ENCODE measurements at regions not wholly inside any gene's neighbourhood (a gene's known extent, or its start where the extent isn't known, plus 50 kb on each side); places are given as distances from the start of the nearest gene placed in this dataset.
"Not testable (repeated sequence)": the region's sequence is repeated elsewhere in the genome, so short reads cannot be mapped to it uniquely, and the experiment has no call there.

DNA sequence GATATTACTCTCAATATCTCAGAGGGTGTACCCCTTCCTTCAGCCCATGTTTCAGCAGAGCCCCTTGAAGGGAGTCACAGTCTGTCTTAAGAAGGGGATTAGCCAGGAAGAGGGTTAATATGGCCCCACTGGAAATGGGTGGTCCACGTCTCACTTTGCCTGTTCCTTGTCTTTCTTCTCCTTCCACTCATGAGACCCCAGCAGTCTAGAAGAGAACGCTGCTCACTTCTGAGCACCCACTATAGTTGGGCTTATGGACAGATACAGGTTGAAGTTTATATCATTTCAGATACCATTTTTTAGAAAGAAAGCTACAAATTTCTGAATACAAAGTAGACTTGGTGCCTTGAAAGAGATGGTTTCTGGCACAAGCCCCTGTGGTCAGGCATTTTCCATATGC, 139.3 kb upstream of the API5 start:
- Histone ChIP-seq H3K36me3 (replicated peaks in 1 of 2; ENCODE audit: insufficient read depth in 1 of 2, low read depth in 2 of 2) (no peaks in the 10 kb centered on the region), H3K27me3 (no peaks in the 10 kb centered on the region), H3K4me3 (no peak overlapping the region), H3K27ac (no peak overlapping the region), H3K9me3 (peaks cover 0 to 2% (median 0%) of the 10 kb centered on the region in 3 donors), H3K4me1 (no peaks in the 10 kb centered on the region)
- DNase-seq = no peak
- ATAC-seq = no peak
- 47 to 55% methylated on average over 2 of the region's 2 CpGs for WGBS, 2 donors
- intact Hi-C loops (cut with DNase I) = no loop called here
- TF ChIP-seq, protein P1, sequence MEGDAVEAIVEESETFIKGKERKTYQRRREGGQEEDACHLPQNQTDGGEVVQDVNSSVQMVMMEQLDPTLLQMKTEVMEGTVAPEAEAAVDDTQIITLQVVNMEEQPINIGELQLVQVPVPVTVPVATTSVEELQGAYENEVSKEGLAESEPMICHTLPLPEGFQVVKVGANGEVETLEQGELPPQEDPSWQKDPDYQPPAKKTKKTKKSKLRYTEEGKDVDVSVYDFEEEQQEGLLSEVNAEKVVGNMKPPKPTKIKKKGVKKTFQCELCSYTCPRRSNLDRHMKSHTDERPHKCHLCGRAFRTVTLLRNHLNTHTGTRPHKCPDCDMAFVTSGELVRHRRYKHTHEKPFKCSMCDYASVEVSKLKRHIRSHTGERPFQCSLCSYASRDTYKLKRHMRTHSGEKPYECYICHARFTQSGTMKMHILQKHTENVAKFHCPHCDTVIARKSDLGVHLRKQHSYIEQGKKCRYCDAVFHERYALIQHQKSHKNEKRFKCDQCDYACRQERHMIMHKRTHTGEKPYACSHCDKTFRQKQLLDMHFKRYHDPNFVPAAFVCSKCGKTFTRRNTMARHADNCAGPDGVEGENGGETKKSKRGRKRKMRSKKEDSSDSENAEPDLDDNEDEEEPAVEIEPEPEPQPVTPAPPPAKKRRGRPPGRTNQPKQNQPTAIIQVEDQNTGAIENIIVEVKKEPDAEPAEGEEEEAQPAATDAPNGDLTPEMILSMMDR (IDR thresholded peaks at IDR 0.05) = no peak
- no peak for TF ChIP-seq POLR2A (IDR thresholded peaks at IDR 0.05)

DNA sequence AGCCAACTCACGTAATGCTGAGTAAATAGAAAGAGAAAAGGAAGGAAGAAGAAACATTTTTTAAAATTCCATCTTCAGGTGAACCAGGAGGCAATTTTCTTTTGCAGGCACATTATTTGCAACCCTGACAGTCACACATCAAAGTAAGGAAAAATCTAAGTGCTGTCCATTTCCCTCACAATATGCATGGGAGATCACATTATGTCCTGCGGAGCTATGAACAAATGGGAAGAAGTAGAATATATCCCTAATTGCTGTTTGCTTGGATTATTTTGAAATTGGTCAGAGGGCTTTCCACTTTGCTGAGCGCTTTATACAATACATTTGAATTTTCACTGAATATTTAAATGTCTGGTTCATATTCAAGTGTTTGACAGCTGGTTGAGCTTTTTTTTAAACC, 133.8 kb upstream of the API5 start:
- no peak overlapping the region for H3K27ac ChIP-seq
- no peaks in the 10 kb centered on the region for H3K4me1 ChIP-seq
- WGBS, 2 donors = 58 to 62% methylated on average over 3 of the region's 3 CpGs
- no peaks in the 10 kb centered on the region for H3K36me3 ChIP-seq (replicated peaks in 1 of 2; ENCODE audit: insufficient read depth in 1 of 2, low read depth in 2 of 2)
- DNase-seq (no peak), ATAC-seq (no peak)
- H3K9me3 ChIP-seq = no peaks in the 10 kb centered on the region
- intact Hi-C loops (cut with DNase I) = no loop called here
- no peak overlapping the region for H3K4me3 ChIP-seq
- TF ChIP-seq, protein P1 (IDR thresholded peaks at IDR 0.05) = no peak
- TF ChIP-seq POLR2A (IDR thresholded peaks at IDR 0.05) = no peak
- H3K27me3 ChIP-seq = no peaks in the 10 kb centered on the region

DNA sequence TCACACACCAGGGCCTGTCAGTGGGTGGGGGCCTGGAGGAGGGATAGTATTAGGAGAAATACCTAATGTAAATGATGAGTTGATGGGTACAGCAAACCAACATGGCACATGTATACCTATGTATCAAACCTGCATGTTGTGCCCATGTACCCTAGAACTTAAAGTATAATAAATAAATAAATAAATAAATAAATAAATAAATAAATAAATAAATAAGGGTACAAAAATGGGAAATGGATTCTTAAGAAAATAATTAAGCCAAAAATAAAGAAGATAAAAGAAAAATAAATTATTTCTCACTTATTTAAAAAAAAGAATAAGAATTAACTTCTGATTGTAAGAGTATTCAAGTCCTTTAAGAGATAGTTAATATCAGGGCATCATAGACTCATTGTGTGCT, 117.3 kb upstream of the API5 start:
- H3K9me3 ChIP-seq; intact Hi-C loops (cut with DNase I): not testable (repeated sequence)

DNA sequence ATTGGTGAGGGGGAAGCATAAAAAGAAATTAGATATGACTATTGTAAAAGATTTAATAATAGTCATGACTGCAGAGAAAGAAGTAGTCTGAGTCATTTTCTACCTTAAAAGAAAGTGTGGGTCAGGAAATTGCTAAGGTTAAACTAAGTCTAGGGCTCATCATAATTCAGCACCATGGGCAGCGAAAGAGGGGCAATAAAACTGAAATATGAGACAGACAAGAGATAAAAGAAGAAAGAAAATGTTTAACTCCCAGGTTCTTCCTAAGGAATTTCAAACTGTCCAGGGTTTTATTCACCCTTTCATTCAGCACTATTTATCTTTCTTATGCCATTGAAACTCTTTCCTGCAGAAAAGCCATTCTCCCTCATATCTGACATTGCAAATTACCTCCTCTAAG, 114.4 kb upstream of the API5 start:
- no peaks in the 10 kb centered on the region for H3K27me3 ChIP-seq
- WGBS, 2 donors = 34 to 39% methylated on average over 1 of the region's 1 CpG
- H3K4me1 ChIP-seq = no peaks in the 10 kb centered on the region
- no peaks in the 10 kb centered on the region for H3K9me3 ChIP-seq
- H3K27ac ChIP-seq = no peak overlapping the region
- intact Hi-C loops (cut with DNase I) = no loop called here
- H3K36me3 ChIP-seq (replicated peaks in 1 of 2; ENCODE audit: insufficient read depth in 1 of 2, low read depth in 2 of 2) = no peaks in the 10 kb centered on the region
- no peak overlapping the region for H3K4me3 ChIP-seq
- DNase-seq (no peak), ATAC-seq (no peak)
- TF ChIP-seq POLR2A (IDR thresholded peaks at IDR 0.05) = no peak
- TF ChIP-seq, protein P1 (IDR thresholded peaks at IDR 0.05) = no peak

More for the DNA sequence above, 117.3 kb upstream of the API5 start:
- not testable (repeated sequence) for H3K27ac ChIP-seq; H3K36me3 ChIP-seq (replicated peaks in 1 of 2; ENCODE audit: insufficient read depth in 1 of 2, low read depth in 2 of 2); H3K27me3 ChIP-seq; H3K4me1 ChIP-seq; DNase-seq; ATAC-seq; H3K4me3 ChIP-seq

DNA sequence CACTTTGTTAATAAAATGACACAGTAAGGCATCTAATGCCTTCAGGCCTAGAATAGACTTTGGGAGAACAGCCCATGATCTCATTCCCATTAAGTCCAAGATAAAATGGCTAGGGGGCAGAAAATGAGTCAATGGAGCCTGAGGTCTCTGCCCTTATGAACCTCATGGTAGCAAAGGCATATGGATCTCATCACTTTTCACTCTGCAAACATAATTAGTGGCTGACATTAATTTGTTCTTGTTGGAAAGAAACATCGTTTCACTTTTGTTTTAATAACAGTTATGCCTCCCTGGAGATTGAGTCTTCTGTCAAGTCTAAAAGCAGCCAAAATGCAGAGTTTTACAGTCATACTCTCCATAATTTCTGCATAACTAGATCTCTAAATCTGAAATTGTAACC, 111.8 kb upstream of the API5 start:
- H3K4me1 ChIP-seq = no peaks in the 10 kb centered on the region
- H3K9me3 ChIP-seq = no peaks in the 10 kb centered on the region
- no peak for DNase-seq
- no peak for ATAC-seq
- 31 to 44% methylated on average over 1 of the region's 1 CpG for WGBS, 2 donors
- no peaks in the 10 kb centered on the region for H3K27me3 ChIP-seq
- no peak overlapping the region for H3K27ac ChIP-seq
- intact Hi-C loops (cut with DNase I) = no loop called here
- TF ChIP-seq, protein P1 (IDR thresholded peaks at IDR 0.05) = no peak
- no peak overlapping the region for H3K4me3 ChIP-seq
- H3K36me3 ChIP-seq (replicated peaks in 1 of 2; ENCODE audit: insufficient read depth in 1 of 2, low read depth in 2 of 2) = no peaks in the 10 kb centered on the region
